HG03060 (cell line): ENCODE measurements at regions not wholly inside any gene's neighbourhood (a gene's known extent, or its start where the extent isn't known, plus 50 kb on each side); places are given as distances from the start of the nearest gene placed in this dataset.

ENCODE experiments used
- ATAC-seq: cut with Tn5 transposase; IDR thresholded peaks from one replicate; pipeline ENCODE4 v1.9.1; 2021; ENCODE audit warnings: low read depth, moderate number of reproducible peaks; ENCODE audit not compliant: unreplicated experiment

- ATAC-seq = no peak
These were observed 278.2 kb downstream of the USP25 start for GRCh38 chr21:16007943-16008342.

DNA sequence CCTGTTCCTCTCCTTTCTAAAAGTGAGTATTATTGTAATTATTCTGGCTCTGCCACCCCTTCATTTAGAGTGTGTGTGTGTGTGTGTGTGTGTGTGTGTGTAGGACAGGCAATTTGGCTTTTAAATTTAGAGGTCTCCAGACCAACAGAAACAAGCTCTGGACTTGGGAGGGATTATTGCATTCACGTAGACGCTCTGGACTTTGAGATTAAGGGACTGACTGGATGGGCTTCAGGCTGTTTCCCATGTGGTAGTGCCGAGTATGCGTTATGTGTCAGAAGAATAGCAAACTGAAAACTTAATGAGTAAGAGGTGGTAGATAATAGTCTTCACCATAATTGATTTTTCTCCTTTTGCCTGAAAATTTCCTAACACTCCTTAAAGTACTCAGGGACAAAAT lies 281.9 kb downstream of the USP25 start:
- ATAC-seq = no peak

DNA sequence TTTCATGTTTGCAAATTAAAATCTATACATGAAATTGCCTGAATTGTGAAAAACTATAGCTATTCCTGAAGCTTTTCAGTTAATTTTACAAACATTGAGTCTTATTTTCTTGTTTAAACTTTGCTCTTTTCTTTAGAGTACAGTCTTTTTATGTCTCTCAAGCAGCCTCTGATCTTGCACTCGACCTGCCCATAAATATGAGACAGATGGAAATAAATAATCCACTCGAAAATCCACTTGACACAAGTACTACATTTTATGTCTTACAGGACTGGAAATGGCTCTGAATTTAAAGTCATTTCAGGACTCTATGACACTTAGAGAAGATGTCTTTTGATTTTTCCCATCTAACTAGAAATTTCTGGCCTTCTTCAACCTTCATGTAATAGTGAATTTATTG lies 283.8 kb downstream of the USP25 start:
- no peak for ATAC-seq

DNA sequence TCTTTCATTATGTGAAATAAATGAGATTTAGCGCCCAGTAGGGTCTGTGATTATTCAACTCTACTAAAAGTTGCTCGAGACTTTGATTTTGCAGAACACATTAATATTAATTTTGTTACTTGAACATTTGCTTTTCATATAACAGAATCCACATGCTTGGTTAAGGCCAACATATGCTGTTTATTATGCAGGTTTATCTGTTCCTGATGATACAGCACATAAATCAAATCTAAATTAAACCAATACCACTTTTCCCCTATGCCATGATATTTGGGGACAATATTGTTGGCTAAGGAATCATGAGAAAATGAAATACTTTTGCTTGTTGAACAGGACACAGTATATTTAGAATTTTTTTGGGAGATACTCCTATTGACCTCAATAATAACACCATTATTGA lies 291.1 kb downstream of the USP25 start:
- ATAC-seq = no peak

GRCh38 chr21:16022116-16022515 lies 292.3 kb downstream of the USP25 start:
- no peak for ATAC-seq

DNA sequence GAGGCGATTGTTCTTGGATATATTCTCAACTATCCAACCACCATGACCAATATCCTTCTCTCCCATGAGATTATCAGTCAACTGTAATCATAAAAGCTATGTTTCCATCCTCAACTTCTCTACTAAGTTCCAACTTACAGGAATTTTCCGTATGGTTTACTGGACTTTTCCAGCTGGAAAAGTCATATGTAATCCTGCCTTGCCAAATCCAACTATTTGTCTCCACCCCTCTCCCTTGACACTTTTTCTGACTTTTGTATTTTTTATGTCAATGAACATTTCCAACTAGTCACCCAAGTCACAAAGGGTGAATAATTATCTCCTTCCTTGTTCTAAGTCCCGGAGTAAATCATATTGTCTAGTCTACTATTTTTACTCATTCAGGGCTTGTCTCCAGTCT lies 293.1 kb downstream of the USP25 start:
- ATAC-seq = no peak

GRCh38 chr21:16028142-16028541 lies 298.4 kb downstream of the USP25 start:
- no peak for ATAC-seq

- no peak for ATAC-seq
These were observed 299.2 kb downstream of the USP25 start for GRCh38 chr21:16028941-16029464.

DNA sequence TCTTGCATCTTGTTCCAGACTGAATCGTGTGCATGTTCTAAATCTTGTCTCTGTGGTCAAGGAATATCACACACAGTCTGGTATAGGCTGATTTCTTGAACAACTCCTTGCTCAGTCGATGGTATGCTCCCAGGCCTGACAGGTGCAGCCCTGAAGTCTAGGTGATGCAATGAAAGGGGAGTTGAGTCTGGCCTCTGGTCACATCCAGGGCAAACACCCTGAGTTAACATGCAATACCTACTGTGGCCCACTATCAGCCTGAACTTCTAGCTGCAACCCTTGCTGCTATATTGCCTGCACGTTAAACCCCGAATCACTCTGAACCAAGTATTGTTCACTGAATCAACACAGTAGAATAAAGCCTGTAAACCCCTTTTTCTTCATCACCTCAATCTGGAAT lies 303.4 kb downstream of the USP25 start:
- no peak for ATAC-seq

DNA sequence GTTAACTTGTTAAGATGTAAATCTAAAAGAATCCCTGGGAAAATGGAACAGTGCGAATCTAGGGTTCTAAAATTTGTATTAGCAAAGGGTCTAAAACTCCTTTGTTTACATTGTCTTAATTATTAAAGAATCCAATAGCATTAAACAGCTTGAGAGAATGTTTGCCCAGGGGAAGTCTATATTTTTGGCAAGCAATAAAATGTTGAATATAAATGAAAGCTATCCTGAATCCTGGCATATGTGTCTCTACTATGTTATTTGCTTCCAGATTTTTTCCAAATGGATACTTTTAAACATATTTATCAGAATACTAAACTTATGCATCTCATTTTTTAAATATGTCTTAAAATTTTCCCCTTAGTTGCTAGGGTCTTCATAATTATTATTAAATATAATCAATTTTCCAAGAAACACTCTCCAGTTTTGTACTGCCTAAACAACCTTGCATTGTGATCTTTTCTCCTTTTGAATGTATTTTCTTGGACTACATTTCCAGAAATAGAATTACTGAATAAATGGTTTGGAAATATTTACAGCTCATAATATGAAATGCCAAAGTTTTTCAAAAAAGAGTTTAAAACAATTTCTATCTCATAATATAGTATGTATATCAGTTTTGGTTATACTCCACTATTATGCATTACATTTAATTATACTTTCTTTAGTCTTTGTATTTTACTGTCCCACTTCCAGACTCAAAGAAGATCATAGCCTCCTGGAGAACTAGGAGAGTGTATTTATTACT lies 304.8 kb downstream of the USP25 start:
- ATAC-seq = no peak

DNA sequence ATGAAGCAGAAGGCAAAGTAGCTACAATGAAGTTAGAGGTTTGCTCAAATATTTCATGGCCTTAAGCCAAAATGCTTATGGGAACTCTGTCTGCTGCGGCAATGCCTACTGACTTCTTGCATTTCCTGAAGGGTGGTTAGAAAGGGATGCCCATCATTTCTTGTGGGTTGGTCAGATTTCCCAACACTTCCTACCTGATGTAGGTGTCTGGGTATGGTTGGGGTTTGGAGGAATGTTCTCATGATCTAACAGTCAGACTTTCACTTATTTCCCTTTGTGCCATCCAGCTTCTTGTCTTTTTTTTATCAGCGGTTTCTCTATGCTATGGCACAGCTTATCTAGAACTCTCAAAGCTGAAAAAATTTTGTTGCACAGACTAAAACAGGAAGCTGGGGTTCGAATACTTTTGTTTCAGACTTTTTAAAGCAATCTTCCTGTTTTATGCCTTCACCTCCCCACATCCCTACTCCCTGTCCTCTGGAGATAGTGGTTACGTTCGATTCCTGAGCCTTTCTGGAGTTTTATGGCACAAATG lies 307.7 kb downstream of the USP25 start:
- no peak for ATAC-seq

- ATAC-seq = no peak
These were observed 310.8 kb downstream of the USP25 start for GRCh38 chr21:16040601-16041000.

- no peak for ATAC-seq
These were observed 314.9 kb downstream of the USP25 start for GRCh38 chr21:16044676-16045075.

- no peak for ATAC-seq
These were observed 317.0 kb downstream of the USP25 start for GRCh38 chr21:16046656-16047330.

DNA sequence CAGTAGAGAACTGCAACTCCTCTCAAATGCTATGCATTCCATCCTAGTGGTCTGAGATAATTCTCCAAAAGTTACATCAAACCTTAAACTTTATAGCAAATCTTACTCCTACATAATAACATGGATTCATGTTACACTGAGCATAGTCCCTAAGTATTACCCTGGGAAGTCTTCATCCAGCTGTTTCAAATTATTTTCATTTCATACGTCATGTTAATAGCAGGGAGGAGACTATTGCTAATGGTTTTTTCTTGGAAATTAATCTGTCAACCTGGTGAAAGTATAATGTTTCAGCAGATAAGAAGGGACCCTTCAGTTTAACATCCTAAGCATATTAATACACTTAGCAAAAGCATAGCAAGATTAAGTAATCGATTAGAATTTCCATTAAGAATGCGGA lies 318.1 kb downstream of the USP25 start:
- ATAC-seq = no peak

DNA sequence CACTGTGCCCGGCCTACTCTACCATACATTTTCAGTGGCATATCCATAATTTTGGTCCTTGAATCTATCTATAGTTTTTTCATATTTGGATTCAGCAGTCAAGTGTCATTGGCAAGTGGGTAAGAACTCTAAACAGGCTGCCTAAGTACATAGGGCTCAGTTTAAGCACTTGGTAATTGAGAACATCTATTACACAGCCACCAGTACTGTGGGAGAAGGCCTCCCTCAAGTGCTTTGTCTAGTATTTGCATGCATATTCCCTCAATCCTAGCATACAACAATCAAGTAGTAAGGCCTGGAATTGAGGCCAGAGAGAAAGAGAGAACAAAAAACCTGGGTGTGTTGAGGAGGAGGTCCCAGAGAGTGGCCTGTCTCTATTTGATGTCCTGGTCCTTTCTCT lies 325.2 kb downstream of the USP25 start:
- ATAC-seq = no peak

DNA sequence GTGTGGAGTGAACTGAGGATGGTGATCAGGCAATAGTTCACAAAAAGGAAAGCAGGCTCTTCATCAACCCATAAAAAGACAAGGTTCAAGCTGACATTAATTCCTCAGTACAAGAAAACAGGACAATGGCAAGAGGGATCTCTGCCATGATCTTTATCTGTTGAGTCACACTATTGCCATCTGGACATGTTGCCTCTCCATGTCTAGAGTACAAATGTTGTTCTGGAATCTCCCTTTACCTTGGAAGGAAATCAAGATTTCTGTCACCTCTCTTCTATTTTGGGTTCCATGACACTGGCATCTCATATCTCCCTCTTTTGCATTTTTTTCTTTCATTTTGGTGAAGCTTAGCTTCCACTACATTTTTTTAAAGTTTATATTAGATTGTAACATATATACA lies 329.1 kb downstream of the USP25 start:
- ATAC-seq = no peak

- ATAC-seq = no peak
These were observed 330.2 kb downstream of the USP25 start for GRCh38 chr21:16059981-16060380.

DNA sequence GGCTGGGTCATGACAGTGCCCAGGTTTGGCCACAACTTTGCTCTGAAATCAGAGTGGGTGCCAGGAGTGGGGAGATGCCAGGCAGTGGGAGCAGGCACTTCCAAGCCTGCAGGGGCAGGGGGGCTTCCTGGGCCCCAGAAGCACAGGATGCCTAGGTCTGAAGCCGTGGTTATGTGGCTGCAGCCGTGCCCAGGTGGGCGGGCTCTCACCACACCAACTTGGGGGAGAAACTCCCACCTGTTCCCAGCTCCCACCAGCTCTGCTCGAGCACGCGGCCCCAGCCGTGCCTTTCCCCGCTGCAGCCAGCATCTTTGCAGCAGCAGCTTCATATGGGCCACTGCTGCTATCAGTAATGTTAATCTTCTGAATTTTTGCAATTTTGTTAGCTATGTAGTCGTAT lies 331.4 kb downstream of the USP25 start:
- no peak for ATAC-seq

GRCh38 chr21:16069178-16070112 lies 339.7 kb downstream of the USP25 start:
- ATAC-seq = no peak

DNA sequence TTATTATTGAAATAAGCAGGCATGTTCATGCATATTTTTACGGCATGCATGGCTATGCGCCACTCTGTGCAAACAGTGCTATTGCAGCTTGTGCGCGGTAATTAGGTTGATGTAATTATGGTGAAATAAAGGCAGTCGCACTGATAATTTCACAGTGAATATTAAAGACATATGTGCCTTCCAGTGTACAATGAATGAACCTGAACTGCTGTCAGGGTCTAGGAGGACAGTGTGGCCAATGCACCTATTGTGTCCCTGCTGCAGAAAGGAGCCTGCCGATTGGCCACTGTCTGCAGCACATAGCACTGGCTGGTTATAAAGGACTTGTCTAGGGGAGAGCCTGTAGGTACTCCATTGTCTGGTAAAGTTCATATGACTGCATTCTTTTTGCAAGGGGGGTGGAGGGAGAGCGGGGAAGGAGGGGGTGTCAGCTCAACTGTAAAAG lies 340.4 kb downstream of the USP25 start:
- ATAC-seq = no peak
